ENCODE measurements at regions not wholly inside any gene's neighbourhood (a gene's known extent, or its start where the extent isn't known, plus 50 kb on each side); places are given as distances from the start of the nearest gene placed in this dataset.

GRCh38 chrX:118878977-118879376, 55.4 kb downstream of the ZCCHC12 start:
- no peak for DNase-seq

- no peak for DNase-seq
Measured at GRCh38 chrX:118879586-118879985, 56.0 kb downstream of the ZCCHC12 start.

DNA sequence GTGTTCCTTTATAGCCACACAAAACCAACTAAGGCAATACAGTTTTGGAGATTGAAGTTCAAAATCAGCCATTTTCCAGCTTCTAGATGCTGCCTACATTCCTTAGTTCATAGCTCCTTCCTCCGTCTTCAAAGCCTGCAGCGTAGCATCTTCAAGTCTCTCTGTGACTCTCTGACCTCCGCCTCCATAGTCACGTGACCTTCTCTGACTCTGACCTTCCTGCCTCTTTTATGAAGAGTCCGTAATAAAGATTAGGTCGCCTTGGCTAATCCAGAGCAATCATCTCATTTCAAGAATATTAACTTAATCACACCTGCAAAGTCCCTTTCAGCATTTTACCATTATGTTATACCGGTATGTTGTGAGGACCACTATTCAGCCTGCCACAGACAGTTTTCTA, 60.4 kb downstream of the ZCCHC12 start:
- no peak for DNase-seq

GRCh38 chrX:118884552-118885138, 61.0 kb downstream of the ZCCHC12 start:
- DNase-seq: peak; percentile 1

GRCh38 chrX:118893923-118894322, 70.3 kb downstream of the ZCCHC12 start:
- no peak for DNase-seq

- no peak for DNase-seq
Measured at GRCh38 chrX:118901991-118902390, 72.4 kb upstream of the LONRF3 start.

DNA sequence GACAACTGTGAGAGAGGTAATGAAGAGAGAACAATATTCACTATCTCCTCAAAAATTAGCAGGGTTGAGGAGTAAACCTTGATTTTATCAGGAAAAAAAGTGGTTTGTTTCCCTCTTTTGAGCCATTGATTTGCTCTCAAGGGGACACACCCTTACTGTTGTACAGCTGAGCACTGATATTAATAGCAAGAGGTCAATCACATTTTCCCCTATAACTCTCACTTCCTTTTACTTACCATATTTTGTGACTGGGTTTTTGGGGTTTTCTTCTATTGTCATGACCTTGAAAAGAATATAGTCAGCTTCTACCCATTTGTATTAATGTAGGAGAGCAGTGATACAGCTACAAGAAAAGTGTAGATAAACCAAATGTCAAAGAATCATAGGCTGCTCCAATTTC, 70.2 kb upstream of the LONRF3 start:
- peak; percentile 3 for DNase-seq

DNA sequence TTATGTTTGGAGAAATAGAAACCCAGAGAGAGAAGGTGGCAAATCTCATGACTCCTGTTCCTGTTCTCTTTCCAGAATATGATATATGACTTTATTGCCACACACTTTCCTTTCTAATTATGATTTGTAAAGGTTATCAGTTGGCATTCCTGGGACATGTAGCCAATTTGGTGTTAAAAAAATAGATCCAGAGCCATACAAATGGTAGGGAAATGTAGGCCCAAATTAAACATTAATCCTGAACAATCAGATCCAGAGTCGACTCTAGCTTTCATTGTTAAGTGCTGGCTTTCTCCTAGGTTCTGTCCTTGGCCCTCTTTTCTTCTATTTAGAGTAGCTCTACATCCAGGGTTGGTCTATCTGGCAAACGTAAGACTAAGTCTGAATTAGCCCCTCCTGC, 69.8 kb upstream of the LONRF3 start:
- peak; percentile 0 for DNase-seq
